Lower lobe of right lung (tissue), 2 donors: ENCODE measurements at regions not wholly inside any gene's neighbourhood (a gene's known extent, or its start where the extent isn't known, plus 50 kb on each side); places are given as distances from the start of the nearest gene placed in this dataset.

Experiments
- ATAC-seq, 2 donors: fragments of 200-7000 bp; cut with Tn5 transposase; one replicate each; pipeline ENCODE4 v1.9.1; 2020 to 2022; ENCODE audit warnings: mild to moderate bottlenecking in 2 of 2, moderate library complexity in 2 of 2
- DNase-seq: peaks from one replicate; pipeline ENCODE4 v3.0.0-alpha.2; 2020
- H3K27ac ChIP-seq: fragments of 200-600 bp; one replicate; pipeline ENCODE4 v1.8.0; 2022
- H3K27me3 ChIP-seq: fragments of 200-600 bp; one replicate; pipeline ENCODE4 v1.8.0; 2022; ENCODE audit warnings: low read depth
- H3K36me3 ChIP-seq: fragments of 200-600 bp; one replicate; pipeline ENCODE4 v1.8.0; 2022; ENCODE audit warnings: mild to moderate bottlenecking
- H3K4me1 ChIP-seq: fragments of 200-600 bp; one replicate; pipeline ENCODE4 v1.8.0; 2022
- H3K4me3 ChIP-seq: fragments of 200-600 bp; one replicate; pipeline ENCODE4 v1.8.0; 2022; ENCODE audit warnings: mild to moderate bottlenecking
- H3K9me3 ChIP-seq: fragments of 200-600 bp; one replicate; pipeline ENCODE4 v1.8.0; 2022
- intact Hi-C: fragments of 100-400 bp; cut with DNase I; formaldehyde crosslinking; loops from one replicate; pipeline ENCODE4 v1.11.0; 2022
- TF ChIP-seq, protein P1 (sequence below): fragments of 200-600 bp; IDR thresholded peaks from one replicate; pipeline ENCODE4 v1.8.0; 2022; ENCODE audit warnings: antibody characterized with exemption, mild to moderate bottlenecking
- donor health status: DM: no; HTN: yes; CAD: no; lungs with severe emphysema.

- Histone ChIP-seq H3K4me1 (peaks cover 34% of the 10 kb centered on the region), H3K9me3 (no peaks in the 10 kb centered on the region), H3K27me3 (no peaks in the 10 kb centered on the region), H3K4me3 (no peak overlapping the region), H3K27ac (no peak overlapping the region), H3K36me3 (no peaks in the 10 kb centered on the region)
- TF ChIP-seq, protein P1, sequence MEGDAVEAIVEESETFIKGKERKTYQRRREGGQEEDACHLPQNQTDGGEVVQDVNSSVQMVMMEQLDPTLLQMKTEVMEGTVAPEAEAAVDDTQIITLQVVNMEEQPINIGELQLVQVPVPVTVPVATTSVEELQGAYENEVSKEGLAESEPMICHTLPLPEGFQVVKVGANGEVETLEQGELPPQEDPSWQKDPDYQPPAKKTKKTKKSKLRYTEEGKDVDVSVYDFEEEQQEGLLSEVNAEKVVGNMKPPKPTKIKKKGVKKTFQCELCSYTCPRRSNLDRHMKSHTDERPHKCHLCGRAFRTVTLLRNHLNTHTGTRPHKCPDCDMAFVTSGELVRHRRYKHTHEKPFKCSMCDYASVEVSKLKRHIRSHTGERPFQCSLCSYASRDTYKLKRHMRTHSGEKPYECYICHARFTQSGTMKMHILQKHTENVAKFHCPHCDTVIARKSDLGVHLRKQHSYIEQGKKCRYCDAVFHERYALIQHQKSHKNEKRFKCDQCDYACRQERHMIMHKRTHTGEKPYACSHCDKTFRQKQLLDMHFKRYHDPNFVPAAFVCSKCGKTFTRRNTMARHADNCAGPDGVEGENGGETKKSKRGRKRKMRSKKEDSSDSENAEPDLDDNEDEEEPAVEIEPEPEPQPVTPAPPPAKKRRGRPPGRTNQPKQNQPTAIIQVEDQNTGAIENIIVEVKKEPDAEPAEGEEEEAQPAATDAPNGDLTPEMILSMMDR, result no peak
- ATAC-seq (no peak), DNase-seq (no peak)
- intact Hi-C loops, result no loop called here
These were observed 79.2 kb upstream of the MGAT5 start for GRCh38 chr2:134174711-134175110.

DNA sequence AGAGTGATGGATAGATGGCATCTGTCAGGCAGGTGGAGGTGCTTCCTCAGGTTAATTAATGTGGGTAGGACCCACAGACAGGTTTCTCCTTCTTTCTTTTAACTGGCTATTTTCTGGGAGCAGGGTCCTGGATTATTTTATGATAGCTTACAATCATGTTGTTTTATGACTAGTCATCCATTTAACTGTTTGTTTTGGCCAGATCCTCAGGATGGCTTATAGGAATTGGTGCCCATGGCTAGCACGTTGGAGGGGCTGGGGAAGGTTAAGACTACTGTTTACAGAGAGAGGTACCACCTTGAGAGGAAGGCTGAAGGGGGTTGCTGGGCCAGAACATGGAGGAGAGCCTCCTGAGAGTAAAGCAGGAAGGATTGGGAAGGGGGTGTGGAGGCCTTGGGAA lies 78.0 kb upstream of the MGAT5 start:
- intact Hi-C loops, result no loop called here
- TF ChIP-seq, protein P1, result no peak
- ATAC-seq (no peak), DNase-seq (no peak)
- H3K27me3 ChIP-seq, result no peaks in the 10 kb centered on the region
- no peaks in the 10 kb centered on the region for H3K36me3 ChIP-seq
- H3K9me3 ChIP-seq, result no peaks in the 10 kb centered on the region
- H3K4me3 ChIP-seq, result no peak overlapping the region
- peaks cover 23% of the 10 kb centered on the region for H3K4me1 ChIP-seq
- H3K27ac ChIP-seq, result no peak overlapping the region

GRCh38 chr2:134177351-134177931 lies 76.4 kb upstream of the MGAT5 start:
- Histone ChIP-seq H3K27me3 (no peaks in the 10 kb centered on the region), H3K4me1 (peaks cover 31% of the 10 kb centered on the region), H3K36me3 (no peaks in the 10 kb centered on the region), H3K27ac (no peak overlapping the region), H3K4me3 (no peak overlapping the region), H3K9me3 (no peaks in the 10 kb centered on the region)
- TF ChIP-seq, protein P1, result no peak
- intact Hi-C loops, result no loop called here
- DNase-seq (no peak), ATAC-seq (no peak)

GRCh38 chr2:134178138-134178877 lies 75.6 kb upstream of the MGAT5 start:
- no peak for DNase-seq
- H3K9me3 ChIP-seq, result no peaks in the 10 kb centered on the region
- peak in 1 of 2 donors; percentile 20 for ATAC-seq
- H3K27ac ChIP-seq, result no peak overlapping the region
- H3K4me1 ChIP-seq, result peaks cover 29% of the 10 kb centered on the region
- intact Hi-C loops, result no loop called here
- H3K27me3 ChIP-seq, result no peaks in the 10 kb centered on the region
- no peak overlapping the region for H3K4me3 ChIP-seq
- H3K36me3 ChIP-seq, result no peaks in the 10 kb centered on the region
- TF ChIP-seq, protein P1, result no peak

DNA sequence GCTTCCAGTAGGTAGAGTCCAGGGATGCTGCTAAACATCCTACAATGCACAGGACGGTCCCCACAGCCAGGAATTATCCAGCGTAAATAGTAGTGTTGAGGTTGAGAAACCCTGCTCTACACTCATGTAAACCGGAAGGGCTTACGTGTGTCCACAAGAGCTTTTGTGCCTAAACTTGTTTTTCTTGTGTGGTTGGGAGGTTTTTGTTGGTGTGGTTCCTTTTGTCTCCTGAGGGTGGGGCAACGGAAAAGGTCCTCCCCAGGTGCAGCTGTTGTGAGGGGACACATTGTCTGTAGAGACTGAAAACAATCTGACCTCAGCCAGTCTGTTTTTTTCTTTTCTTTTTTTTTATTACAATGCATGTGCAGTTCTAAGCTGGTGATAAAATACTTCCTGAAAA lies 72.7 kb upstream of the MGAT5 start:
- H3K4me3 ChIP-seq, result no peak overlapping the region
- H3K27ac ChIP-seq, result no peak overlapping the region
- H3K9me3 ChIP-seq, result no peaks in the 10 kb centered on the region
- no peaks in the 10 kb centered on the region for H3K27me3 ChIP-seq
- DNase-seq, result no peak
- intact Hi-C loops, result no loop called here
- H3K4me1 ChIP-seq, result peaks cover 19% of the 10 kb centered on the region
- ATAC-seq, result peak; percentile 43 to 74
- no peaks in the 10 kb centered on the region for H3K36me3 ChIP-seq
- TF ChIP-seq, protein P1, result no peak
